K562 (cell line): ENCODE measurements at regions not wholly inside any gene's neighbourhood (a gene's known extent, or its start where the extent isn't known, plus 50 kb on each side); places are given as distances from the start of the nearest gene placed in this dataset.
A peak's percentile ranks its signal among the peaks of the same experiment; 100 is the strongest.

ENCODE experiments used
- BRD9 ChIP-seq: fragments of 450-650 bp; IDR thresholded peaks from 2 replicates; pipeline ENCODE4 v1.6.1; 2018; ENCODE audit warnings: low read depth; ENCODE audit not compliant: partially characterized antibody
- CBX2 ChIP-seq: fragments of 200-600 bp; sonication (generic); IDR thresholded peaks from one replicate; pipeline ENCODE4 v1.6.1; 2012; ENCODE audit warnings: mild to moderate bottlenecking, low read length, inconsistent platforms; ENCODE audit not compliant: insufficient read depth, poor library complexity, severe bottlenecking
- CEBPG ChIP-seq, 3 experiments: fragments of 200-800 bp in 1 of 3; sonication (Bioruptor generic) in 1 of 3; sonication (generic) in 1 of 3; formaldehyde crosslinking in 1 of 3; IDR thresholded peaks in 2 of 3; conservative IDR thresholded peaks in 1 of 3; 2 replicates each; pipeline versions ENCODE4 v1.6.1 to v1.8.0; 2016 to 2022; ENCODE audit warnings: missing compliant biosample characterization in 2 of 3, missing genetic modification characterization in 2 of 3, mild to moderate bottlenecking in 1 of 3, missing genetic modification reagents in 1 of 3
- DPF2 ChIP-seq: fragments of 450-650 bp; IDR thresholded peaks from 2 replicates; pipeline ENCODE4 v1.6.1; 2016
- ETS1 ChIP-seq: conservative IDR thresholded peaks from 2 replicates; pipeline ENCODE4 v1.6.1; 2011; ENCODE audit warnings: low read depth, mild to moderate bottlenecking, low read length; ENCODE audit not compliant: control insufficient read depth
- KHSRP ChIP-seq: fragments of 450-650 bp; IDR thresholded peaks from 2 replicates; pipeline ENCODE4 v1.6.1; 2017
- MEIS2 ChIP-seq: fragments of 450-650 bp; IDR thresholded peaks from 2 replicates; pipeline ENCODE4 v1.6.1; 2014; ENCODE audit warnings: mild to moderate bottlenecking; ENCODE audit not compliant: partially characterized antibody
- PATZ1 ChIP-seq: fragments of 250-450 bp; sonication (Bioruptor Pico); IDR thresholded peaks from 2 replicates; pipeline ENCODE4 v1.5.0; 2020; ENCODE audit warnings: mild to moderate bottlenecking, borderline replicate concordance
- POLR2H ChIP-seq: IDR thresholded peaks from 2 replicates; pipeline ENCODE4 v1.6.1; 2016; ENCODE audit warnings: missing genetic modification characterization, low read depth, mild to moderate bottlenecking, control low read depth, missing compliant biosample characterization, moderate library complexity
- RBFOX2 ChIP-seq: fragments of 200-400 bp; formaldehyde crosslinking; IDR thresholded peaks from 2 replicates; pipeline ENCODE4 v1.6.1; 2017; ENCODE audit warnings: low read depth, mild to moderate bottlenecking, low read length, moderate library complexity
- RBM14 ChIP-seq: fragments of 200-400 bp; formaldehyde crosslinking; IDR thresholded peaks from 2 replicates; pipeline ENCODE4 v1.6.1; 2018; ENCODE audit warnings: low read depth, mild to moderate bottlenecking, low read length, moderate library complexity, borderline replicate concordance; ENCODE audit not compliant: insufficient read depth
- RBM39 ChIP-seq: fragments of 200-400 bp; formaldehyde crosslinking; optimal IDR thresholded peaks from 2 replicates; pipeline ENCODE3; 2018; ENCODE audit warnings: low read depth, low read length
- RCOR1 ChIP-seq, 2 experiments: IDR thresholded peaks; 2 replicates each; pipeline ENCODE4 v1.6.1; 2012; ENCODE audit warnings: low read depth in 2 of 2, low read length in 2 of 2, borderline replicate concordance in 1 of 2, improper control_type of control experiment in 1 of 2
- SIRT6 ChIP-seq: IDR thresholded peaks from one replicate; pipeline ENCODE4 v1.6.1; 2012; ENCODE audit warnings: low read depth, mild to moderate bottlenecking, control low read depth, inconsistent platforms, low read length, moderate library complexity
- SMARCA4 ChIP-seq: fragments of 450-650 bp; IDR thresholded peaks from 2 replicates; pipeline ENCODE4 v1.6.1; 2016
- ZNF175 ChIP-seq: fragments of 200-800 bp; sonication (Bioruptor generic); IDR thresholded peaks from 2 replicates; pipeline ENCODE4 v1.6.1; 2016; ENCODE audit warnings: low read depth, mild to moderate bottlenecking, missing genetic modification characterization, missing compliant biosample characterization
- ZNF561 ChIP-seq: fragments of 450-650 bp; formaldehyde crosslinking; conservative IDR thresholded peaks from 2 replicates; pipeline ENCODE4 v1.4.0; 2020; ENCODE audit warnings: mild to moderate bottlenecking, moderate library complexity
- ZSCAN29 ChIP-seq: fragments of 450-650 bp; IDR thresholded peaks from 2 replicates; pipeline ENCODE4 v1.6.1; 2017
- TF ChIP-seq, protein P1 (sequence below): sonication (generic); formaldehyde crosslinking; IDR thresholded peaks from 2 replicates; pipeline ENCODE4 v1.8.1; 2023; ENCODE audit warnings: mild to moderate bottlenecking, missing genetic modification reagents
- TF ChIP-seq, protein P2 (sequence below), 2 experiments: fragments of 250-450 bp in 1 of 2; fragments of 450-650 bp in 1 of 2; sonication (Bioruptor Pico) in 1 of 2; IDR thresholded peaks; 2 replicates each; pipeline versions ENCODE4 v1.6.1 to v1.8.0; 2016 to 2021; ENCODE audit warnings: mild to moderate bottlenecking in 2 of 2, moderate library complexity in 2 of 2, missing compliant biosample characterization in 1 of 2, missing genetic modification characterization in 1 of 2

DNA sequence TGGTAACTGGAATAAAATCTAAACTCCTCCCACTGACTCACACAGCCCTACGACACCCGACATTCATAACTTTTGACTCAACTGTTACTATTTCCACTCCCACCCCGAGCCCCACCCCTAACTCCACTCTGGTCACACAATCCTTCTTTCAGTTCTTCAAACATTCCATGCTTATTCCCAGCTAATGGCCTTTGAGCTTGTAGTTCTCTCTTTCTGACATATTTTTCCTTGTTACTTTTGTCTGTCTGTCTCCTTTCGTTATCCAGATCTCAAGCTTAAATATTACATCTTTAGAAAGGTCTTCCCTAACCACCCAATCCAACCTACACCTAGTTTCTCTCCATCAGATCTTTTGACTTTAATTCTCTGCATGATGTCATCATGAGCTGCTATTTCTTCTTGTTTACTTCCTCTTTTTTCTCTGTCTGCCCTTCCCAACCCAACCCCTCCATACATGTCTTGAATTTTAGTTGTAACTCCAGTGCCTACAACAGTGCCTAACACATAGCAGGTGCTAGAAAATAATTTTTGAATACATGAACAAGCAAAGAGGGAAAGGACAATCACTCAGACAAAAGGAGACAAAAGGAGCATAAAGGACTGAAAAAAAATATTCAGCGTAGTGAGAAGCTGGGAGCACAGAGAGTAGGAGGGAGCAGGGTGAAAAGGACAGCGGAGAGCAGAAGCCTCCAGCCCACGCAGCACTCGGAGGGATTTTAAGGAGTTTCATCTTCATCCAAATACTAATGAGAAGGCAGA is 65.2 kb upstream of the SMIM36 start (continued):
- TF ChIP-seq ZSCAN29 = no peak
- 0 out of 2 replicates have a peak, but pooled peaks have one; percentile 16 for TF ChIP-seq RBFOX2
- TF ChIP-seq CBX2 = no peak
- no peak for TF ChIP-seq KHSRP
- TF ChIP-seq, protein P1, sequence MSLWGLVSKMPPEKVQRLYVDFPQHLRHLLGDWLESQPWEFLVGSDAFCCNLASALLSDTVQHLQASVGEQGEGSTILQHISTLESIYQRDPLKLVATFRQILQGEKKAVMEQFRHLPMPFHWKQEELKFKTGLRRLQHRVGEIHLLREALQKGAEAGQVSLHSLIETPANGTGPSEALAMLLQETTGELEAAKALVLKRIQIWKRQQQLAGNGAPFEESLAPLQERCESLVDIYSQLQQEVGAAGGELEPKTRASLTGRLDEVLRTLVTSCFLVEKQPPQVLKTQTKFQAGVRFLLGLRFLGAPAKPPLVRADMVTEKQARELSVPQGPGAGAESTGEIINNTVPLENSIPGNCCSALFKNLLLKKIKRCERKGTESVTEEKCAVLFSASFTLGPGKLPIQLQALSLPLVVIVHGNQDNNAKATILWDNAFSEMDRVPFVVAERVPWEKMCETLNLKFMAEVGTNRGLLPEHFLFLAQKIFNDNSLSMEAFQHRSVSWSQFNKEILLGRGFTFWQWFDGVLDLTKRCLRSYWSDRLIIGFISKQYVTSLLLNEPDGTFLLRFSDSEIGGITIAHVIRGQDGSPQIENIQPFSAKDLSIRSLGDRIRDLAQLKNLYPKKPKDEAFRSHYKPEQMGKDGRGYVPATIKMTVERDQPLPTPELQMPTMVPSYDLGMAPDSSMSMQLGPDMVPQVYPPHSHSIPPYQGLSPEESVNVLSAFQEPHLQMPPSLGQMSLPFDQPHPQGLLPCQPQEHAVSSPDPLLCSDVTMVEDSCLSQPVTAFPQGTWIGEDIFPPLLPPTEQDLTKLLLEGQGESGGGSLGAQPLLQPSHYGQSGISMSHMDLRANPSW = no peak
- no peak for TF ChIP-seq MEIS2
- TF ChIP-seq, protein P2, sequence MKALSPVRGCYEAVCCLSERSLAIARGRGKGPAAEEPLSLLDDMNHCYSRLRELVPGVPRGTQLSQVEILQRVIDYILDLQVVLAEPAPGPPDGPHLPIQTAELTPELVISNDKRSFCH (CRISPR knock-in tag; IDR thresholded peaks at IDR 0.05) = no peak
- TF ChIP-seq, protein P2 (tag; IDR thresholded peaks at IDR 0.05) = no peak; the same call in 1 of the 2 replicates
- TF ChIP-seq CEBPG (CRISPR knock-in tag; IDR thresholded peaks at IDR 0.05) = 0 out of 2 replicates have a peak, but pooled peaks have one; percentile 12
- TF ChIP-seq CEBPG (tag; conservative IDR thresholded peaks at IDR 0.05 in 1 of 2, IDR thresholded peaks at IDR 0.05 in 1 of 2) = peak; percentile 56 to 76
- TF ChIP-seq RBM14 = no peak
- peak; percentile 68 for TF ChIP-seq POLR2H (tag)
- TF ChIP-seq RBM39 = no peak
- no peak for TF ChIP-seq SIRT6
- TF ChIP-seq PATZ1 (CRISPR knock-in tag) = no peak
- TF ChIP-seq ZNF175 = peak; percentile 36; the same call in 1 of the 2 replicates
- TF ChIP-seq ETS1 = no peak
- peak in 1 of 2 experiments; percentile 6; a peak in 1 of 4 replicates for TF ChIP-seq RCOR1 (IDR thresholded peaks at IDR 0.05; ENCODE audit: borderline replicate concordance in 1 of 2, low read depth in 2 of 2, low read length in 2 of 2)
- TF ChIP-seq DPF2 = peak; percentile 85
- no peak for TF ChIP-seq ZNF561
- peak; percentile 48 for TF ChIP-seq BRD9
- peak; percentile 76; the same call in 1 of the 2 replicates for TF ChIP-seq SMARCA4
